ENCODE measurements at regions not wholly inside any gene's neighbourhood (a gene's known extent, or its start where the extent isn't known, plus 50 kb on each side); places are given as distances from the start of the nearest gene placed in this dataset.

GRCh38 chr3:73774645-73775044 is 149.9 kb upstream of the PDZRN3 start:
- no peak for DNase-seq
- H3K23me2 ChIP-seq (ENCODE audit: insufficient read length, low read depth, low read length, poor library complexity, severe bottlenecking) = no peaks in the 10 kb centered on the region
- H3K23ac ChIP-seq (ENCODE audit: insufficient read length, low read depth, low read length) = no peak overlapping the region
- Mint-ChIP-seq H3K4me1 (peaks cover 3 to 4% of the 10 kb centered on the region in 2 experiments), H3K27me3 (ENCODE audit: low read depth) (no peaks in the 10 kb centered on the region), H3K4me3 (no peak overlapping the region), H3K9me3 (peaks cover 4 to 5% of the 10 kb centered on the region in 2 experiments; a peak in 3 of 5 replicates), H3K36me3 (ENCODE audit: insufficient read depth in 1 of 3, low read depth in 3 of 3) (peaks cover 4 to 9% (median 5%) of the 10 kb centered on the region in 3 experiments; a peak in 6 of 7 replicates), H3K27ac (no peak overlapping the region)
- no peak overlapping the region for H2BK120ac ChIP-seq (ENCODE audit: low read depth, low read length, poor library complexity, severe bottlenecking)
- H4K8ac ChIP-seq (replicated peaks; ENCODE audit: insufficient read length, low read depth, low read length) = no peak overlapping the region
- H4K91ac ChIP-seq (ENCODE audit: insufficient read length, low read depth, low read length) = no peak overlapping the region
- no peak overlapping the region for H3K14ac ChIP-seq (ENCODE audit: insufficient read depth, low read length)
- H3K27ac ChIP-seq (ENCODE audit: insufficient read length, low read depth, low read length) = no peak overlapping the region
- no peaks in the 10 kb centered on the region for H3K9me3 ChIP-seq (ENCODE audit: control insufficient read depth, low read depth, low read length)
- no peak overlapping the region for H3K4me2 ChIP-seq (ENCODE audit: insufficient read depth, insufficient read length, low read length)
- no peaks in the 10 kb centered on the region for H3K4me1 ChIP-seq (ENCODE audit: insufficient read depth, low read length)
- H2BK15ac ChIP-seq (ENCODE audit: low read depth, low read length) = no peak overlapping the region
- H3K9ac ChIP-seq (ENCODE audit: extremely low read depth, insufficient read length, low read length) = no peak overlapping the region
- no peak overlapping the region for H2AK5ac ChIP-seq (ENCODE audit: insufficient read length, low read length)
- no peak overlapping the region for H4K5ac ChIP-seq (ENCODE audit: insufficient read length, low read depth, low read length)
- no peak overlapping the region for H3K56ac ChIP-seq (ENCODE audit: insufficient read length, low read depth, low read length)
- no CpG with 5 or more reads among the region's 2 CpGs for WGBS (ENCODE audit: extremely low coverage, insufficient read length, low lambda C conversion rate)
- no peak overlapping the region for H2BK20ac ChIP-seq (ENCODE audit: low read depth, low read length, poor library complexity, severe bottlenecking)
- H3K4ac ChIP-seq (ENCODE audit: low read depth, low read length) = no peak overlapping the region
- H2BK5ac ChIP-seq (ENCODE audit: insufficient read length, low read length) = no peak overlapping the region
- TF ChIP-seq, protein P1, sequence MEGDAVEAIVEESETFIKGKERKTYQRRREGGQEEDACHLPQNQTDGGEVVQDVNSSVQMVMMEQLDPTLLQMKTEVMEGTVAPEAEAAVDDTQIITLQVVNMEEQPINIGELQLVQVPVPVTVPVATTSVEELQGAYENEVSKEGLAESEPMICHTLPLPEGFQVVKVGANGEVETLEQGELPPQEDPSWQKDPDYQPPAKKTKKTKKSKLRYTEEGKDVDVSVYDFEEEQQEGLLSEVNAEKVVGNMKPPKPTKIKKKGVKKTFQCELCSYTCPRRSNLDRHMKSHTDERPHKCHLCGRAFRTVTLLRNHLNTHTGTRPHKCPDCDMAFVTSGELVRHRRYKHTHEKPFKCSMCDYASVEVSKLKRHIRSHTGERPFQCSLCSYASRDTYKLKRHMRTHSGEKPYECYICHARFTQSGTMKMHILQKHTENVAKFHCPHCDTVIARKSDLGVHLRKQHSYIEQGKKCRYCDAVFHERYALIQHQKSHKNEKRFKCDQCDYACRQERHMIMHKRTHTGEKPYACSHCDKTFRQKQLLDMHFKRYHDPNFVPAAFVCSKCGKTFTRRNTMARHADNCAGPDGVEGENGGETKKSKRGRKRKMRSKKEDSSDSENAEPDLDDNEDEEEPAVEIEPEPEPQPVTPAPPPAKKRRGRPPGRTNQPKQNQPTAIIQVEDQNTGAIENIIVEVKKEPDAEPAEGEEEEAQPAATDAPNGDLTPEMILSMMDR (conservative IDR thresholded peaks at IDR 0.05) = no peak
- H3K79me2 ChIP-seq (ENCODE audit: insufficient read depth, low read length) = no peaks in the 10 kb centered on the region
- H3T11ph ChIP-seq (ENCODE audit: low read length) = no peak overlapping the region
- H3K79me1 ChIP-seq (ENCODE audit: insufficient read depth, low read depth, low read length, poor library complexity, severe bottlenecking) = no peaks in the 10 kb centered on the region
- H4K20me1 ChIP-seq (ENCODE audit: control insufficient read depth, insufficient read depth, insufficient read length) = no peaks in the 10 kb centered on the region
- H2AFZ ChIP-seq (ENCODE audit: low read length) = no peak overlapping the region
- no peak overlapping the region for H2BK12ac ChIP-seq (ENCODE audit: insufficient read length, low read depth, low read length)
- H3K18ac ChIP-seq (ENCODE audit: insufficient read length, low read depth, low read length) = no peak overlapping the region
- H3K27me3 ChIP-seq (ENCODE audit: insufficient read depth, low read length) = no peaks in the 10 kb centered on the region

All from H9 (cell line).